DMS 273 (cell line): ENCODE measurements at regions not wholly inside any gene's neighbourhood (a gene's known extent, or its start where the extent isn't known, plus 50 kb on each side); places are given as distances from the start of the nearest gene placed in this dataset.
"Not testable (repeated sequence)": the region's sequence is repeated elsewhere in the genome, so short reads cannot be mapped to it uniquely, and the experiment has no call there.

Experiments
- DNase-seq: peaks from one replicate; lab custom pipeline; 2025; ENCODE audit not compliant: unreplicated experiment; lab: John Stamatoyannopoulos, UW

- peak; percentile 21 for DNase-seq
Observed at GRCh38 chr13:81927347-81927746, 1586.4 kb upstream of the SPRY2 start.

GRCh38 chr13:81917810-81918209 lies 1576.9 kb upstream of the SPRY2 start:
- DNase-seq: no peak

- DNase-seq: no peak
Observed at GRCh38 chr13:81916461-81916860, 1575.5 kb upstream of the SPRY2 start.

GRCh38 chr13:81907787-81908372 lies 1567.0 kb upstream of the SPRY2 start:
- no peak for DNase-seq

- DNase-seq: no peak
Observed at GRCh38 chr13:81888855-81889254, 1547.9 kb upstream of the SPRY2 start.

- DNase-seq: no peak
Observed at GRCh38 chr13:81874681-81875661, 1534.0 kb upstream of the SPRY2 start.

- DNase-seq: no peak
Observed at GRCh38 chr13:81874253-81874652, 1533.3 kb upstream of the SPRY2 start.

- peak; percentile 53 for DNase-seq
Observed at GRCh38 chr13:81872581-81872980, 1531.7 kb upstream of the SPRY2 start.

GRCh38 chr13:81871751-81872325 lies 1530.9 kb upstream of the SPRY2 start:
- not testable (repeated sequence) for DNase-seq

GRCh38 chr13:81848291-81848690 lies 1507.4 kb upstream of the SPRY2 start:
- no peak for DNase-seq

- DNase-seq: no peak
Observed at GRCh38 chr13:81846771-81847170, 1505.8 kb upstream of the SPRY2 start.

GRCh38 chr13:81821259-81821658 lies 1480.3 kb upstream of the SPRY2 start:
- DNase-seq: no peak

- DNase-seq: no peak
Observed at GRCh38 chr13:81800433-81800832, 1459.5 kb upstream of the SPRY2 start.

GRCh38 chr13:81795710-81796109 lies 1454.8 kb upstream of the SPRY2 start:
- no peak for DNase-seq

- no peak for DNase-seq
Observed at GRCh38 chr13:81791641-81792040, 1450.7 kb upstream of the SPRY2 start.

GRCh38 chr13:81781471-81781870 lies 1440.5 kb upstream of the SPRY2 start:
- DNase-seq: peak; percentile 6

GRCh38 chr13:81779876-81780275 lies 1439.0 kb upstream of the SPRY2 start:
- DNase-seq: peak; percentile 1

GRCh38 chr13:81778350-81778749 lies 1437.4 kb upstream of the SPRY2 start:
- no peak for DNase-seq

- DNase-seq: no peak
Observed at GRCh38 chr13:81773263-81773662, 1432.3 kb upstream of the SPRY2 start.

- DNase-seq: no peak
Observed at GRCh38 chr13:81771951-81772350, 1431.0 kb upstream of the SPRY2 start.

GRCh38 chr13:81770868-81771505 lies 1430.1 kb upstream of the SPRY2 start:
- no peak for DNase-seq
